ENCODE measurements at regions not wholly inside any gene's neighbourhood (a gene's known extent, or its start where the extent isn't known, plus 50 kb on each side); places are given as distances from the start of the nearest gene placed in this dataset.

- H3K4me3 ChIP-seq (ENCODE audit: low read length) = no peak overlapping the region
- H4K20me1 ChIP-seq (ENCODE audit: insufficient read depth, low read depth, low read length) = no peaks in the 10 kb centered on the region
- no peaks in the 10 kb centered on the region for H3K79me2 ChIP-seq (ENCODE audit: low read length)
- no peak overlapping the region for H2AFZ ChIP-seq (ENCODE audit: low read length)
- no peaks in the 10 kb centered on the region for H3K36me3 ChIP-seq (ENCODE audit: insufficient read depth, low read length)
- no peak overlapping the region for H3K4me2 ChIP-seq (ENCODE audit: low read depth, low read length, poor library complexity, severe bottlenecking)
- no peak overlapping the region for H3K27ac ChIP-seq (ENCODE audit: low read length)
- no peak overlapping the region for H3K9ac ChIP-seq (ENCODE audit: low read length)
- H3K4me1 ChIP-seq (ENCODE audit: low read length) = no peaks in the 10 kb centered on the region
- no peak for DNase-seq
- no peaks in the 10 kb centered on the region for H3K9me3 ChIP-seq (ENCODE audit: low read length)
- no peaks in the 10 kb centered on the region for H3K27me3 ChIP-seq (ENCODE audit: low read length)
- H3K9me2 ChIP-seq (replicated peaks; ENCODE audit: insufficient read depth, low read length) = no peaks in the 10 kb centered on the region
Observed at GRCh38 chr3:66165660-66166059, 55.1 kb upstream of the SLC25A26 start.

DNA sequence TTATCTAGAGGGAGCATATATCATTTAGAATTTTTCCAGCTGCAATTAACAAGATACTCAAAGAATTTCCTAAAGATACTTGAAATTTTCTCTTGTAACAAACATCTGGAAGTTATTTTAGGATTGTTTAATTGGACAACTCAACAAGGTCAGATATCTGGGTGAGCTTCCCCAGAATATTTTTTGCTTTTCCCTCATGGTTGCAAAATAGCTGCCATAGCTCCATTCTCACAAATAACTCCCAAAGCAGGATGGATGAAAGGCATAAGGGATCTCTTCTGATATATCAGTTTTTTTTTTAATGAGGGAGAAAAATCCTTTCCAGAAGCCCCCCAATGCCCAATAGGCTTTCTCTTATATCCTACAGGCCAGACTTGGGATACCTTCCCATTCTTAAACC is 56.6 kb upstream of the SLC25A26 start:
- no peak overlapping the region for H3K4me2 ChIP-seq (ENCODE audit: low read depth, low read length, poor library complexity, severe bottlenecking)
- H3K9me3 ChIP-seq (ENCODE audit: low read length) = no peaks in the 10 kb centered on the region
- H3K9me2 ChIP-seq (replicated peaks; ENCODE audit: insufficient read depth, low read length) = no peaks in the 10 kb centered on the region
- no peaks in the 10 kb centered on the region for H3K36me3 ChIP-seq (ENCODE audit: insufficient read depth, low read length)
- H3K4me3 ChIP-seq (ENCODE audit: low read length) = no peak overlapping the region
- no peaks in the 10 kb centered on the region for H4K20me1 ChIP-seq (ENCODE audit: insufficient read depth, low read depth, low read length)
- no peak overlapping the region for H3K27ac ChIP-seq (ENCODE audit: low read length)
- H3K79me2 ChIP-seq (ENCODE audit: low read length) = no peaks in the 10 kb centered on the region
- no peaks in the 10 kb centered on the region for H3K4me1 ChIP-seq (ENCODE audit: low read length)
- H3K27me3 ChIP-seq (ENCODE audit: low read length) = no peaks in the 10 kb centered on the region
- H3K9ac ChIP-seq (ENCODE audit: low read length) = no peak overlapping the region
- no peak overlapping the region for H2AFZ ChIP-seq (ENCODE audit: low read length)
- DNase-seq = no peak

DNA sequence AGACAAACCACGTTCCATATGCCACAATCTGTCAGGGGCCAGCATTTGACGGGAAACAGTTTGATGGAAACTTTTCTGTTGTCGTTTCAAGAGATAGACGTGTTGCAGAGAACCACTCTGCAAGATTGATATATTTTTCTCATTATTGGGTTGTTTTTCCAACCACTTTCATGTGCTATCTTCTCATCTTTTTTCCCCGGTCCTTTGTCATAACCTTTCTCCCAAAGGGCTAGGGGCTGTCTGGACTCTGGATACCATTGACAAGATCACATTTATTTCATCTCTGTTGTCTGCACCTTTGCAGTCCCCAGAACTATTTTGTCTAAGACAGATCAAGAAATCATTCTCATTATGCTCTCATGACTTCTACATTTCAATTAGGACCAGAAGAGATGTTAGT is 57.6 kb upstream of the SLC25A26 start:
- H3K36me3 ChIP-seq (ENCODE audit: insufficient read depth, low read length) = no peaks in the 10 kb centered on the region
- H3K9me2 ChIP-seq (replicated peaks; ENCODE audit: insufficient read depth, low read length) = no peaks in the 10 kb centered on the region

DNA sequence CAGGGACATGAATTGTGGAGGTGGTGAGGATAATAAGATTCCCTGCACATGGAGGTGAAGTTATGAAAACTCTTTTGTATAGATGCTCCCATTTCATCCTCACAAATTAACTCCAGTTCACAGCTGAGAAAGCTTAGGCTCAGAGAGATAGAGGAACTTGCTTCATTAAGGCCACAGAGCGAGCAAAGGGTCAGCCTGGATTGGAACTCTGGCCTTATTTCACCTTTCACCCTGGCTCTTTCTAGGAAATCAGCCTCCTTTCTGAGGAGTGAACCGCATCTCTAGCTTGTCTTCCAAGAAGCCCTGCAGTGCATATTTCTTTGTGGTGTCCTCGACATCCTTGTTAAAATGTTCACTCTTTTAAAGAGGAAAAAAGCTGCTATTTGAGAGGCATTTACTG is 58.0 kb upstream of the SLC25A26 start:
- H2AFZ ChIP-seq (ENCODE audit: low read length) = no peak overlapping the region
- no peak for DNase-seq

More for the DNA sequence above, 57.6 kb upstream of the SLC25A26 start:
- no peaks in the 10 kb centered on the region for H3K79me2 ChIP-seq (ENCODE audit: low read length)
- H3K4me2 ChIP-seq (ENCODE audit: low read depth, low read length, poor library complexity, severe bottlenecking) = no peak overlapping the region
- no peak overlapping the region for H3K9ac ChIP-seq (ENCODE audit: low read length)
- no peaks in the 10 kb centered on the region for H3K4me1 ChIP-seq (ENCODE audit: low read length)
- no peak overlapping the region for H3K27ac ChIP-seq (ENCODE audit: low read length)
- H3K27me3 ChIP-seq (ENCODE audit: low read length) = no peaks in the 10 kb centered on the region
- H3K9me3 ChIP-seq (ENCODE audit: low read length) = no peaks in the 10 kb centered on the region
- H2AFZ ChIP-seq (ENCODE audit: low read length) = no peak overlapping the region
- H3K4me3 ChIP-seq (ENCODE audit: low read length) = no peak overlapping the region
- H4K20me1 ChIP-seq (ENCODE audit: insufficient read depth, low read depth, low read length) = no peaks in the 10 kb centered on the region
- no peak for DNase-seq

GRCh38 chr3:66158933-66159683 is 61.7 kb upstream of the SLC25A26 start:
- DNase-seq = no peak
- no peak overlapping the region for H3K9ac ChIP-seq (ENCODE audit: low read length)
- H3K9me2 ChIP-seq (replicated peaks; ENCODE audit: insufficient read depth, low read length) = no peaks in the 10 kb centered on the region
- H3K4me3 ChIP-seq (ENCODE audit: low read length) = no peak overlapping the region
- no peaks in the 10 kb centered on the region for H3K79me2 ChIP-seq (ENCODE audit: low read length)
- H3K36me3 ChIP-seq (ENCODE audit: insufficient read depth, low read length) = no peaks in the 10 kb centered on the region
- no peak overlapping the region for H2AFZ ChIP-seq (ENCODE audit: low read length)
- H3K27me3 ChIP-seq (ENCODE audit: low read length) = no peaks in the 10 kb centered on the region
- no peaks in the 10 kb centered on the region for H3K4me1 ChIP-seq (ENCODE audit: low read length)
- no peak overlapping the region for H3K4me2 ChIP-seq (ENCODE audit: low read depth, low read length, poor library complexity, severe bottlenecking)
- no peaks in the 10 kb centered on the region for H3K9me3 ChIP-seq (ENCODE audit: low read length)
- no peaks in the 10 kb centered on the region for H4K20me1 ChIP-seq (ENCODE audit: insufficient read depth, low read depth, low read length)
- no peak overlapping the region for H3K27ac ChIP-seq (ENCODE audit: low read length)

More for the DNA sequence above, 58.0 kb upstream of the SLC25A26 start:
- no peaks in the 10 kb centered on the region for H3K9me2 ChIP-seq (replicated peaks; ENCODE audit: insufficient read depth, low read length)
- no peak overlapping the region for H3K9ac ChIP-seq (ENCODE audit: low read length)
- H3K4me3 ChIP-seq (ENCODE audit: low read length) = no peak overlapping the region
- no peaks in the 10 kb centered on the region for H3K36me3 ChIP-seq (ENCODE audit: insufficient read depth, low read length)
- H3K9me3 ChIP-seq (ENCODE audit: low read length) = no peaks in the 10 kb centered on the region
- no peak overlapping the region for H3K27ac ChIP-seq (ENCODE audit: low read length)
- H3K79me2 ChIP-seq (ENCODE audit: low read length) = no peaks in the 10 kb centered on the region
- no peaks in the 10 kb centered on the region for H3K4me1 ChIP-seq (ENCODE audit: low read length)
- H3K27me3 ChIP-seq (ENCODE audit: low read length) = no peaks in the 10 kb centered on the region
- no peak overlapping the region for H3K4me2 ChIP-seq (ENCODE audit: low read depth, low read length, poor library complexity, severe bottlenecking)
- no peaks in the 10 kb centered on the region for H4K20me1 ChIP-seq (ENCODE audit: insufficient read depth, low read depth, low read length)

GRCh38 chr3:66154444-66154861 is 66.3 kb upstream of the SLC25A26 start:
- Histone ChIP-seq H3K27ac (ENCODE audit: low read length) (no peak overlapping the region), H4K20me1 (ENCODE audit: insufficient read depth, low read depth, low read length) (no peaks in the 10 kb centered on the region), H2AFZ (ENCODE audit: low read length) (no peak overlapping the region), H3K9ac (ENCODE audit: low read length) (no peak overlapping the region), H3K9me3 (ENCODE audit: low read length) (no peaks in the 10 kb centered on the region), H3K9me2 (replicated peaks; ENCODE audit: insufficient read depth, low read length) (no peaks in the 10 kb centered on the region), H3K27me3 (ENCODE audit: low read length) (no peaks in the 10 kb centered on the region), H3K4me3 (ENCODE audit: low read length) (no peak overlapping the region), H3K36me3 (ENCODE audit: insufficient read depth, low read length) (no peaks in the 10 kb centered on the region), H3K4me2 (ENCODE audit: low read depth, low read length, poor library complexity, severe bottlenecking) (no peak overlapping the region), H3K4me1 (ENCODE audit: low read length) (no peaks in the 10 kb centered on the region), H3K79me2 (ENCODE audit: low read length) (no peaks in the 10 kb centered on the region)
- DNase-seq = no peak

GRCh38 chr3:66153481-66154443 is 67.0 kb upstream of the SLC25A26 start:
- Histone ChIP-seq H4K20me1 (ENCODE audit: insufficient read depth, low read depth, low read length) (no peaks in the 10 kb centered on the region), H3K36me3 (ENCODE audit: insufficient read depth, low read length) (no peaks in the 10 kb centered on the region), H3K79me2 (ENCODE audit: low read length) (no peaks in the 10 kb centered on the region), H3K4me1 (ENCODE audit: low read length) (no peaks in the 10 kb centered on the region), H3K9me2 (replicated peaks; ENCODE audit: insufficient read depth, low read length) (no peaks in the 10 kb centered on the region), H3K9me3 (ENCODE audit: low read length) (no peaks in the 10 kb centered on the region), H3K27ac (ENCODE audit: low read length) (no peak overlapping the region), H2AFZ (ENCODE audit: low read length) (no peak overlapping the region), H3K4me2 (ENCODE audit: low read depth, low read length, poor library complexity, severe bottlenecking) (no peak overlapping the region), H3K27me3 (ENCODE audit: low read length) (no peaks in the 10 kb centered on the region), H3K9ac (ENCODE audit: low read length) (no peak overlapping the region), H3K4me3 (ENCODE audit: low read length) (no peak overlapping the region)
- DNase-seq = no peak

GRCh38 chr3:66152336-66152735 is 68.5 kb upstream of the SLC25A26 start:
- H3K4me3 ChIP-seq (ENCODE audit: low read length) = no peak overlapping the region
- no peak overlapping the region for H2AFZ ChIP-seq (ENCODE audit: low read length)
- H4K20me1 ChIP-seq (ENCODE audit: insufficient read depth, low read depth, low read length) = no peaks in the 10 kb centered on the region
- no peaks in the 10 kb centered on the region for H3K4me1 ChIP-seq (ENCODE audit: low read length)
- no peaks in the 10 kb centered on the region for H3K36me3 ChIP-seq (ENCODE audit: insufficient read depth, low read length)
- H3K79me2 ChIP-seq (ENCODE audit: low read length) = no peaks in the 10 kb centered on the region
- no peaks in the 10 kb centered on the region for H3K27me3 ChIP-seq (ENCODE audit: low read length)
- no peak overlapping the region for H3K4me2 ChIP-seq (ENCODE audit: low read depth, low read length, poor library complexity, severe bottlenecking)
- no peak overlapping the region for H3K9ac ChIP-seq (ENCODE audit: low read length)
- no peaks in the 10 kb centered on the region for H3K9me2 ChIP-seq (replicated peaks; ENCODE audit: insufficient read depth, low read length)
- H3K9me3 ChIP-seq (ENCODE audit: low read length) = no peaks in the 10 kb centered on the region
- no peak overlapping the region for H3K27ac ChIP-seq (ENCODE audit: low read length)
- no peak for DNase-seq

Measured in Karpas-422 (cell line).